Smooth muscle cell (in vitro differentiated cells): ENCODE measurements at regions not wholly inside any gene's neighbourhood (a gene's known extent, or its start where the extent isn't known, plus 50 kb on each side); places are given as distances from the start of the nearest gene placed in this dataset.

ENCODE experiments used
- DNase-seq: peaks from one replicate; lab custom pipeline; 2025; ENCODE audit not compliant: unreplicated experiment; lab: John Stamatoyannopoulos, UW
- H2AFZ ChIP-seq: fragments of 200-600 bp; sonication (generic); 2 replicates; pipeline ENCODE4 v1.6.0; 2016; ENCODE audit warnings: antibody characterized with exemption, low read depth, mild to moderate bottlenecking
- H3F3A ChIP-seq: fragments of 200-600 bp; sonication (generic); 2 replicates; pipeline ENCODE4 v1.6.0; 2017; ENCODE audit warnings: antibody characterized with exemption, low read depth
- H3K27ac ChIP-seq: fragments of 200-600 bp; sonication (generic); 2 replicates; pipeline ENCODE4 v1.5.1; 2016; ENCODE audit warnings: low read depth, mild to moderate bottlenecking
- H3K27me3 ChIP-seq: fragments of 200-600 bp; sonication (generic); 2 replicates; pipeline ENCODE4 v1.6.1; 2016; ENCODE audit warnings: low read depth, mild to moderate bottlenecking
- H3K36me3 ChIP-seq: fragments of 200-600 bp; sonication (generic); 2 replicates; pipeline ENCODE4 v1.5.1; 2016; ENCODE audit warnings: low read depth
- H3K4me1 ChIP-seq: fragments of 200-600 bp; sonication (generic); 2 replicates; pipeline ENCODE4 v1.5.1; 2016; ENCODE audit warnings: low read depth
- H3K4me2 ChIP-seq: fragments of 200-600 bp; sonication (generic); 2 replicates; pipeline ENCODE4 v1.6.0; 2016; ENCODE audit warnings: mild to moderate bottlenecking
- H3K4me3 ChIP-seq: fragments of 200-600 bp; sonication (generic); 2 replicates; pipeline ENCODE4 v1.5.1; 2016; ENCODE audit warnings: mild to moderate bottlenecking
- H3K79me2 ChIP-seq: fragments of 200-600 bp; sonication (generic); 2 replicates; pipeline ENCODE4 v1.6.0; 2016; ENCODE audit warnings: low read depth, mild to moderate bottlenecking
- H3K9ac ChIP-seq: fragments of 200-600 bp; sonication (generic); 2 replicates; pipeline ENCODE4 v1.6.0; 2016; ENCODE audit warnings: low read depth
- H3K9me3 ChIP-seq: fragments of 200-600 bp; sonication (generic); replicated peaks from 2 replicates; pipeline ENCODE4 v1.5.1; 2016; ENCODE audit warnings: low read depth
- H4K20me1 ChIP-seq: fragments of 200-600 bp; sonication (generic); 2 replicates; pipeline ENCODE4 v1.6.0; 2016; ENCODE audit warnings: low read depth
- WGBS: methylation state at CpG from one replicate; pipeline ENCODE4 v1.1.7; 2016; ENCODE audit warnings: low lambda C conversion rate; 5-methylcytosine and 5-hydroxymethylcytosine counted together
- TF ChIP-seq, protein P1 (sequence below): fragments of 200-600 bp; sonication (generic); IDR thresholded peaks from 2 replicates; pipeline ENCODE4 v1.5.1; 2017; ENCODE audit warnings: borderline replicate concordance, mild to moderate bottlenecking, antibody characterized with exemption; ENCODE audit not compliant: insufficient read depth, poor library complexity, severe bottlenecking

DNA sequence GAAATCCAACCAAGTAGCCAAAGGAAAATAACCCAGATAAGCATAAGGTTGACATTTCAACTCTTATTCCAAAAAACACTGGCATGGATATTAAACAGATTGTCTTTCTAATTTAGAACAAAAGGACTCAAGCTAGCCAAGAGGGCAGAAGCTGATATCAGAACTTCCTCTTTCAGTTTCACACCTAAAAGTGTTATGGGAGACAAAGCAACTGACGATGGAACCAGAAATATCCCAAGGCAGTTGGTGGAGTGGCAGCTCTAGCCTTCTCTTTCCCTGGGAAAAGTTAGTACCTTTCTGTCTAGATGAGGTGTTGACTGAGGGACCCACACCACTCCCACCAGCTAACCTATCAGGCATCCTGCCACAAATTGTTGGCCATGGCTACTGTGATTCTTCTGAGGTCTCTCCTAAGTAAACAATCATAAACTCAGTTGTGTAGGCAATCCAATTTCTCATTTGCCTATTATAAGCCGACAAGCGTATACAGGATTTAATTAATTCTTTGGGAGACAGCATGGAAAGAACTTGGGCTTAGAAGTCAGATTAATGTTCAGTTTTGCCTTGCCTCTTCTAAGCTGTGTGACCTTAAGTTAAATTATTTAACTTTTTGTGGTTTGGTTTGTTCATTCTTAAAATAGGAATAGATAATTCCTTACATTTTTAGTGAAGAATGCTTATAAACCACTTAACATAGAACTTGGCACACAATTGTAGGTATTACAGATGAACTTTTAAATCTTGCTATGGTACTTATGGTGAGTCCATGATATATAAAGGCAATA, 110.9 kb upstream of the ADAMTSL1 start:
- Histone ChIP-seq H3K27ac (no peak overlapping the region), H3F3A (no peaks in the 10 kb centered on the region), H3K9me3 (no peaks in the 10 kb centered on the region), H3K27me3 (no peaks in the 10 kb centered on the region), H3K9ac (no peak overlapping the region), H4K20me1 (no peaks in the 10 kb centered on the region), H3K4me2 (peak overlapping the region; percentile 45), H3K36me3 (no peaks in the 10 kb centered on the region), H3K4me3 (no peak overlapping the region), H3K79me2 (no peaks in the 10 kb centered on the region), H3K4me1 (no peaks in the 10 kb centered on the region), H2AFZ (no peak overlapping the region)
- WGBS = 39% methylated on average over 3 of the region's 3 CpGs
- TF ChIP-seq, protein P1, sequence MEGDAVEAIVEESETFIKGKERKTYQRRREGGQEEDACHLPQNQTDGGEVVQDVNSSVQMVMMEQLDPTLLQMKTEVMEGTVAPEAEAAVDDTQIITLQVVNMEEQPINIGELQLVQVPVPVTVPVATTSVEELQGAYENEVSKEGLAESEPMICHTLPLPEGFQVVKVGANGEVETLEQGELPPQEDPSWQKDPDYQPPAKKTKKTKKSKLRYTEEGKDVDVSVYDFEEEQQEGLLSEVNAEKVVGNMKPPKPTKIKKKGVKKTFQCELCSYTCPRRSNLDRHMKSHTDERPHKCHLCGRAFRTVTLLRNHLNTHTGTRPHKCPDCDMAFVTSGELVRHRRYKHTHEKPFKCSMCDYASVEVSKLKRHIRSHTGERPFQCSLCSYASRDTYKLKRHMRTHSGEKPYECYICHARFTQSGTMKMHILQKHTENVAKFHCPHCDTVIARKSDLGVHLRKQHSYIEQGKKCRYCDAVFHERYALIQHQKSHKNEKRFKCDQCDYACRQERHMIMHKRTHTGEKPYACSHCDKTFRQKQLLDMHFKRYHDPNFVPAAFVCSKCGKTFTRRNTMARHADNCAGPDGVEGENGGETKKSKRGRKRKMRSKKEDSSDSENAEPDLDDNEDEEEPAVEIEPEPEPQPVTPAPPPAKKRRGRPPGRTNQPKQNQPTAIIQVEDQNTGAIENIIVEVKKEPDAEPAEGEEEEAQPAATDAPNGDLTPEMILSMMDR = no peak
- no peak for DNase-seq

DNA sequence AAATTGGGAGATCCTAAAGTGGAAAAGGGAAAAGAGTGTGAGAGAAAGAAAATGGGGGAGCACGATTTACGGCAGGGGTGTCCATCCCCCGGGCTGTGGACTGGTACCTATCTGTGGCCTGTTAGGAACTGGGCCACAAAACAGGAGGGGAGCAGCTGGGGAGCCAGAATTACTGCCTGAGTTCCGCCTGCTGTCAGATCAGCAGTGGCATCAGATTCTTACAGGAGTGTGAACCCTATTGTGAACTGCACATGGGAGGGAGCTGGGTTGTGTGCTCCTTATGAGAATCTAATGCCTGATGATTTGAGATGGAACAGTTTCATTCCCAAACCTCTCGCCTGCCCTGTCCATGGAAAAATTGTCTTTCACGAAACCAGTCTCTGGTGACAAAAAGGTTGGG, 108.3 kb upstream of the ADAMTSL1 start:
- WGBS = 91% methylated on average over 6 of the region's 6 CpGs
- H4K20me1 ChIP-seq = no peaks in the 10 kb centered on the region
- TF ChIP-seq, protein P1 = no peak
- no peaks in the 10 kb centered on the region for H3K79me2 ChIP-seq
- H3K4me1 ChIP-seq = no peaks in the 10 kb centered on the region
- H2AFZ ChIP-seq = no peak overlapping the region
- H3K9me3 ChIP-seq = no peaks in the 10 kb centered on the region
- H3K27ac ChIP-seq = no peak overlapping the region
- H3K4me3 ChIP-seq = no peak overlapping the region
- no peak for DNase-seq
- H3K9ac ChIP-seq = no peak overlapping the region
- H3K4me2 ChIP-seq = no peak overlapping the region
- H3K36me3 ChIP-seq = no peaks in the 10 kb centered on the region
- H3F3A ChIP-seq = no peaks in the 10 kb centered on the region
- H3K27me3 ChIP-seq = no peaks in the 10 kb centered on the region

DNA sequence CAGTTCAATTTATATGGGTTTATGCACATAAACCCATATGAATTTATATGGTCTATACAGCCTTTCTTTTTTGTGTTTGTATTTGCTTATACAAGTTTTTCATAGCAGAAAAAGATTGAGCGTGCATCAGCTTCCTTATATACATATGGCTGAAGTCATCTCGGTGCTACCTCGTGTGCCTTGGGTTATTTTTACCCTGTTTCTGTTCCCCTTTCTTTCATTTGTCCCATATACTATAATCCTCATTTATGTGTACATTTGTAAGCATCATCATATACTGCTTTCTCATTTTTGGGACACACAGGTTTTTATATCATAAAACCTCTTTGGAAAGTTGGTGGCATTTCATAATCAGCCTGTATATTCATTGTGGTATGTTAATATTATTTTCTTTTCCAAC, 107.8 kb upstream of the ADAMTSL1 start:
- H3K9ac ChIP-seq = no peak overlapping the region
- H3K27me3 ChIP-seq = no peaks in the 10 kb centered on the region
- H4K20me1 ChIP-seq = no peaks in the 10 kb centered on the region
- no peaks in the 10 kb centered on the region for H3K36me3 ChIP-seq
- H3K79me2 ChIP-seq = no peaks in the 10 kb centered on the region
- H3K4me1 ChIP-seq = no peaks in the 10 kb centered on the region
- no peak for DNase-seq
- H3K4me2 ChIP-seq = no peak overlapping the region
- no peaks in the 10 kb centered on the region for H3K9me3 ChIP-seq
- 94% methylated on average over 3 of the region's 3 CpGs for WGBS
- H3K4me3 ChIP-seq = no peak overlapping the region
- H3K27ac ChIP-seq = no peak overlapping the region
- H2AFZ ChIP-seq = no peak overlapping the region
- TF ChIP-seq, protein P1 = no peak
- H3F3A ChIP-seq = no peaks in the 10 kb centered on the region

DNA sequence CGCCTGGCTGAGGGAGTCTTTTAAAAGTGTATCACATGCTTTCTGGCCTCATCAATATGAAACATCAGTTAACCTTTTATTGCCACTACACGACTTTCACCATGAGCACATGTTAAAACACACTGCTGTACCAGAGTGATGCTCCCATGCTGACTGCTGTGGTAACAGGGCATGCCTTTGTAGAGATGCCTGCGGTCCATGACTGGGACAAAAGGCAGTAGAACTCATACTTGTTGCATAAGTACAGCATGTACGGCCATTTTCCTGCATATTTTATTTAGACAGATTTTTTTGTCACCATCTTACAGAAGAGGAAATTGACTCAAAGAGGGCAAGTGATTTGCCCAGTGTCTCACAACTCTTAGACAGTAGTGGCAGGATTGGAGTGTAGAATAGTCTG, 105.7 kb upstream of the ADAMTSL1 start:
- WGBS = 91% methylated on average over 4 of the region's 4 CpGs
- Histone ChIP-seq H3K4me2 (no peak overlapping the region), H3K79me2 (no peaks in the 10 kb centered on the region), H3F3A (no peaks in the 10 kb centered on the region), H3K27ac (no peak overlapping the region), H3K9ac (no peak overlapping the region), H3K9me3 (no peaks in the 10 kb centered on the region), H3K27me3 (no peaks in the 10 kb centered on the region), H3K4me3 (no peak overlapping the region), H4K20me1 (no peaks in the 10 kb centered on the region), H3K4me1 (no peaks in the 10 kb centered on the region), H2AFZ (no peak overlapping the region), H3K36me3 (no peaks in the 10 kb centered on the region)
- TF ChIP-seq, protein P1 = no peak
- DNase-seq = no peak
